ENCODE measurements at regions not wholly inside any gene's neighbourhood (a gene's known extent, or its start where the extent isn't known, plus 50 kb on each side); places are given as distances from the start of the nearest gene placed in this dataset.

DNA sequence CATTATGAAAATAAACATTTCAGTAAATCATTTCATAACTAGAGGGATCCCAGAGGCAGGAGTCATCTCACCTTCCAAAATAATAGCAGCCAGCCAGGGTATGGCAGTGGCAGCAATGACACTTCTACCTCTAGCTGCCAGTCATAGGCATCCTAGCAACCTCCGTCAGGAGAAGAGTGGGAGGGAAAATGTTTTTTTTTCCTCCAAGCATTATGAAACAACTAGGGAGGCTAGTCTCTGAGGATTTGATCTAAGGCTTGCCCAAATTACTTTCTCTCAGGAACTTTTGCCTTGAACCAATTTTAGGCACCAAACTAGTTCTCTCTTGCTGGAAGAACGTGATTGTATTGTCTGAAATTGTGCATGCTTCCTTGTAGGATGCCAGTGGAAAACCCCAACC is 208.7 kb upstream of the PREP start:
- TF ChIP-seq, protein P1, sequence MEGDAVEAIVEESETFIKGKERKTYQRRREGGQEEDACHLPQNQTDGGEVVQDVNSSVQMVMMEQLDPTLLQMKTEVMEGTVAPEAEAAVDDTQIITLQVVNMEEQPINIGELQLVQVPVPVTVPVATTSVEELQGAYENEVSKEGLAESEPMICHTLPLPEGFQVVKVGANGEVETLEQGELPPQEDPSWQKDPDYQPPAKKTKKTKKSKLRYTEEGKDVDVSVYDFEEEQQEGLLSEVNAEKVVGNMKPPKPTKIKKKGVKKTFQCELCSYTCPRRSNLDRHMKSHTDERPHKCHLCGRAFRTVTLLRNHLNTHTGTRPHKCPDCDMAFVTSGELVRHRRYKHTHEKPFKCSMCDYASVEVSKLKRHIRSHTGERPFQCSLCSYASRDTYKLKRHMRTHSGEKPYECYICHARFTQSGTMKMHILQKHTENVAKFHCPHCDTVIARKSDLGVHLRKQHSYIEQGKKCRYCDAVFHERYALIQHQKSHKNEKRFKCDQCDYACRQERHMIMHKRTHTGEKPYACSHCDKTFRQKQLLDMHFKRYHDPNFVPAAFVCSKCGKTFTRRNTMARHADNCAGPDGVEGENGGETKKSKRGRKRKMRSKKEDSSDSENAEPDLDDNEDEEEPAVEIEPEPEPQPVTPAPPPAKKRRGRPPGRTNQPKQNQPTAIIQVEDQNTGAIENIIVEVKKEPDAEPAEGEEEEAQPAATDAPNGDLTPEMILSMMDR (IDR thresholded peaks at IDR 0.05) = no peak
- TF ChIP-seq EZH2phosphoT487 (IDR thresholded peaks at IDR 0.05) = no peak

Measured in neural progenitor cell (in vitro differentiated cells).